Lung (tissue), 11 donors: ENCODE measurements at regions not wholly inside any gene's neighbourhood (a gene's known extent, or its start where the extent isn't known, plus 50 kb on each side); places are given as distances from the start of the nearest gene placed in this dataset.
A peak's percentile ranks its signal among the peaks of the same experiment; 100 is the strongest.

Source experiments
- ATAC-seq: fragments of 200-7000 bp; cut with Tn5 transposase; one replicate; pipeline ENCODE4 v1.9.1; 2020; ENCODE audit warnings: moderate number of reproducible peaks; ENCODE audit not compliant: insufficient read depth, low FRiP score
- DNase-seq, 3 donors: peaks; one replicate each; pipeline ENCODE4 v3.0.0-alpha.2; 2013 to 2017
- H3K27ac ChIP-seq, 2 donors: one replicate each; pipeline ENCODE4 v1.5.1; 2013; ENCODE audit warnings: mild to moderate bottlenecking in 2 of 2, moderate library complexity in 2 of 2, control low read depth in 1 of 2, inconsistent platforms in 1 of 2, low read depth in 1 of 2, low read length in 1 of 2
- H3K27me3 ChIP-seq, 3 donors: one replicate each; pipeline ENCODE4 v1.5.1; 2013; ENCODE audit warnings: low read length in 2 of 3; ENCODE audit not compliant: control insufficient read depth in 3 of 3, insufficient read depth in 3 of 3
- H3K36me3 ChIP-seq, 4 donors: one replicate each; pipeline ENCODE4 v1.5.1; 2013; ENCODE audit warnings: low read length in 4 of 4, mild to moderate bottlenecking in 1 of 4, moderate library complexity in 1 of 4; ENCODE audit not compliant: control insufficient read depth in 4 of 4, insufficient read depth in 4 of 4
- H3K4me1 ChIP-seq, 5 donors: one replicate each; pipeline ENCODE4 v1.5.1; 2013; ENCODE audit warnings: low read length in 5 of 5, mild to moderate bottlenecking in 2 of 5, moderate library complexity in 1 of 5; ENCODE audit not compliant: control insufficient read depth in 5 of 5, insufficient read depth in 5 of 5
- H3K4me3 ChIP-seq: one replicate; pipeline ENCODE4 v1.5.1; 2013; ENCODE audit warnings: mild to moderate bottlenecking, control low read depth, moderate library complexity
- H3K9ac ChIP-seq, 2 donors: one replicate each; pipeline ENCODE4 v1.5.1; 2013; ENCODE audit warnings: low read length in 2 of 2, control low read depth in 1 of 2; ENCODE audit not compliant: insufficient read depth in 1 of 2
- H3K9me3 ChIP-seq, 4 donors: one replicate each; pipeline ENCODE4 v1.5.1; 2013; ENCODE audit warnings: low read length in 3 of 4, mild to moderate bottlenecking in 1 of 4, moderate library complexity in 1 of 4; ENCODE audit not compliant: control insufficient read depth in 4 of 4, insufficient read depth in 3 of 4
- CTCF ChIP-seq: IDR thresholded peaks from 2 replicates; pipeline ENCODE4 v1.5.1; 2012; ENCODE audit warnings: mild to moderate bottlenecking; ENCODE audit errors: control extremely low read depth, extremely low read depth
- WGBS, 2 donors: extraction: QIAGEN DNeasy Blood & Tissue Kit; methylation state at CpG; one replicate each; pipeline ENCODE4 v1.1.7; 2013; 5-methylcytosine and 5-hydroxymethylcytosine counted together
- donor health status: control.
- donor health status: control.
- donor health status: Bipolar disorder and iron deficiency.
- donor health status: healthy.
- donor health status: DM: yes; HTN: yes; CAD: no.

- TF ChIP-seq CTCF: no peak
- no peaks in the 10 kb centered on the region for H3K36me3 ChIP-seq
- H3K9me3 ChIP-seq: no peaks in the 10 kb centered on the region
- no peak overlapping the region for H3K27ac ChIP-seq
- H3K27me3 ChIP-seq: no peaks in the 10 kb centered on the region
- H3K4me1 ChIP-seq: peaks cover 0 to 27% (median 0%) of the 10 kb centered on the region in 5 donors
- no peak overlapping the region for H3K4me3 ChIP-seq
- WGBS, 2 donors: 41% methylated on average over 8 of the region's 8 CpGs
- no peak overlapping the region for H3K9ac ChIP-seq
- DNase-seq (peak; percentile 39 to 65 (median 42)), ATAC-seq (peak; percentile 56)
Observed at GRCh38 chr1:232306269-232306961, 323.5 kb downstream of the SIPA1L2 start.

DNA sequence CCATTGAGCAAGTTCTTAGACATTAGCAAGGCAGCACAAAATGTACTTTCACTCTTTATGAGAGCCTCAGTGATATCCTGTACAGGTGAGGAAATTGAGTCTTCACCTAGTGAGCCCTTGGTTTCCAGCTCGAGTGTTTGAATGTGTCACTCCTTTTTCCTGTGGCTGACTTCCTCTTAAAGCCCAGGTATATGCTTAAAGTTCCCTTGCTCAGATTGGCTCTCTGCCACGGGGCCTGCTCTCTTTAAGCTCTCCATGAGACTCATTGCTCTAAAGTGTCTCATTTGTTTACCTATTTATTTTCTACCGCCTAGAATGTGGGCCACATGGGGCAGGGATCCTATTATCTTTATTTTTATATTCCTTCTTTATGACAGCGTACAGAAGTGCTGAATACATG is 324.9 kb downstream of the SIPA1L2 start:
- no peak for DNase-seq
- Histone ChIP-seq H3K9me3 (no peaks in the 10 kb centered on the region), H3K27ac (no peak overlapping the region), H3K4me3 (no peak overlapping the region), H3K27me3 (no peaks in the 10 kb centered on the region), H3K9ac (no peak overlapping the region), H3K4me1 (peaks cover 0 to 27% (median 0%) of the 10 kb centered on the region in 5 donors), H3K36me3 (no peaks in the 10 kb centered on the region)
- no peak for TF ChIP-seq CTCF
- ATAC-seq: peak; percentile 25
- 59 to 68% methylated on average over 4 of the region's 4 CpGs for WGBS, 2 donors

DNA sequence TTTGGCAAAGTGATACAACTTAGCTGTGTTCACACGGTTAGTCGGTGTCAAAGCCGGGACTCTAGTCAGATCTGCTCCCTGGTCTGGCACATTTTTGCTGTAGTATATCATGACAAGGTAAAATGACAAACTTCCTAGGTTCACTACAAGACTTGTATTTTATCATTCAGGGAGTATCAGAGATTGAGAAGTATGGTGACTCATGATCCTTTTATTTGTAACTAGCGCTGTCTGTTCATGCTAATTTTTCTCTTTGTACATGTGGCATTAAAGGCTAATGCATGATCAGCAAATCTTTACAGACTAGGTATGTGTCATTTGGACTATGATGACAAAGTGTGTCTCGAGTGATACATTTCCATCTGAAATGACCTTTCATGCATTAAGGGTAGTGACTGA is 326.7 kb downstream of the SIPA1L2 start:
- Histone ChIP-seq H3K27me3 (no peaks in the 10 kb centered on the region), H3K9me3 (no peaks in the 10 kb centered on the region), H3K27ac (no peak overlapping the region), H3K4me1 (peaks cover 0 to 27% (median 0%) of the 10 kb centered on the region in 5 donors), H3K36me3 (no peaks in the 10 kb centered on the region), H3K9ac (no peak overlapping the region), H3K4me3 (no peak overlapping the region)
- no peak for TF ChIP-seq CTCF
- DNase-seq (no peak), ATAC-seq (no peak)
- 96% methylated on average over 5 of the region's 5 CpGs for WGBS, 2 donors
